SKM-1 (cell line): ENCODE measurements at regions not wholly inside any gene's neighbourhood (a gene's known extent, or its start where the extent isn't known, plus 50 kb on each side); places are given as distances from the start of the nearest gene placed in this dataset.

Source experiments
- DNase-seq: peaks from one replicate; lab custom pipeline; 2025; ENCODE audit not compliant: unreplicated experiment; lab: John Stamatoyannopoulos, UW

GRCh38 chr5:93120051-93120450 lies 461.0 kb downstream of the NR2F1-AS1 start:
- no peak for DNase-seq

- DNase-seq, result no peak
These were observed 463.1 kb downstream of the NR2F1-AS1 start for GRCh38 chr5:93117751-93118531.

GRCh38 chr5:93107805-93108520 lies 473.1 kb downstream of the NR2F1-AS1 start:
- DNase-seq, result no peak

GRCh38 chr5:93107141-93107540 lies 473.9 kb downstream of the NR2F1-AS1 start:
- no peak for DNase-seq

GRCh38 chr5:93101661-93102060 lies 479.4 kb downstream of the NR2F1-AS1 start:
- DNase-seq, result no peak

GRCh38 chr5:93100976-93101375 lies 480.0 kb downstream of the NR2F1-AS1 start:
- DNase-seq, result no peak

GRCh38 chr5:93100428-93100827 lies 480.6 kb downstream of the NR2F1-AS1 start:
- no peak for DNase-seq

- DNase-seq, result no peak
These were observed 481.1 kb downstream of the NR2F1-AS1 start for GRCh38 chr5:93099902-93100347.

- DNase-seq, result no peak
These were observed 484.5 kb downstream of the NR2F1-AS1 start for GRCh38 chr5:93096561-93096960.

- no peak for DNase-seq
These were observed 488.5 kb downstream of the NR2F1-AS1 start for GRCh38 chr5:93092349-93093105.

- no peak for DNase-seq
These were observed 490.3 kb downstream of the NR2F1-AS1 start for GRCh38 chr5:93090698-93091097.

GRCh38 chr5:93088592-93089389 lies 492.2 kb downstream of the NR2F1-AS1 start:
- no peak for DNase-seq

- DNase-seq, result no peak
These were observed 493.7 kb downstream of the NR2F1-AS1 start for GRCh38 chr5:93087326-93087725.

GRCh38 chr5:93082981-93083380 lies 498.0 kb downstream of the NR2F1-AS1 start:
- no peak for DNase-seq

GRCh38 chr5:93079046-93079445 lies 502.0 kb downstream of the NR2F1-AS1 start:
- DNase-seq, result no peak

GRCh38 chr5:93078082-93079038 lies 502.7 kb downstream of the NR2F1-AS1 start:
- DNase-seq, result no peak

- no peak for DNase-seq
These were observed 504.5 kb downstream of the NR2F1-AS1 start for GRCh38 chr5:93076566-93076965.

GRCh38 chr5:93076096-93076495 lies 504.9 kb downstream of the NR2F1-AS1 start:
- DNase-seq, result no peak

- DNase-seq, result no peak
These were observed 507.5 kb downstream of the NR2F1-AS1 start for GRCh38 chr5:93073547-93073946.
